NOMO-1 treated with dmso at 0.1 percent for 144 hours (cell line): ENCODE measurements at regions not wholly inside any gene's neighbourhood (a gene's known extent, or its start where the extent isn't known, plus 50 kb on each side); places are given as distances from the start of the nearest gene placed in this dataset.
"Not testable (repeated sequence)": the region's sequence is repeated elsewhere in the genome, so short reads cannot be mapped to it uniquely, and the experiment has no call there.

ENCODE experiments used
- DNase-seq: peaks from one replicate; lab custom pipeline; 2025; ENCODE audit not compliant: unreplicated experiment; lab: John Stamatoyannopoulos, UW

DNA sequence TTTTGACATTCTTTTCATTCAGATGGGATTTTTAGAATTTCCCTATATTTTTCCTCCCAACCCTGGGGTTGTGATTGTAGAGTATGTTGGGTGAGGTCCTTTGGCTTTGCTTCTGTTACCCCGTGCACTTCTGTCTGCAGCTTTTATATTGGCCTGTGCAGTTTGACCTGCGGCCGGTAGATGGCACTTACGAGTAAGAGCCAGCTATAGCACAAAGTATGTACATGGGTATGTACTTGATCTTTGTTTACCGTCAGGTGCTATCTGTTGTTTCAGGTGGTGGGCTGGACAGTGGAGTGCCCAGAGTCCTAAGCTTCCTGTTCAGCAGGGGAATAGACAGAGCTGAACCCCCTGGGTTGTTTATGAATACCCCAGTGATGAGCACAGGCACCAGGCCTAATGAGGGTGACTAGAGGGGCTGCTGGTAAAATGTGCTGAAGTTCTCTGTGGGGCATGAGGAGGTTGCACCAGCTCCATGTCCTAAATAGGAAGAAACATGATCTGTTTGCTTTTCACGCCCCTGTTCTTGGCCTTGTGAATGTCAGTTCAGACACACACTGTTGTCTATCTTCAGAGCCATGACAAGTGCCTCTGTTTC lies 58.9 kb upstream of the THUMPD2 start:
- peak; percentile 9 for DNase-seq

DNA sequence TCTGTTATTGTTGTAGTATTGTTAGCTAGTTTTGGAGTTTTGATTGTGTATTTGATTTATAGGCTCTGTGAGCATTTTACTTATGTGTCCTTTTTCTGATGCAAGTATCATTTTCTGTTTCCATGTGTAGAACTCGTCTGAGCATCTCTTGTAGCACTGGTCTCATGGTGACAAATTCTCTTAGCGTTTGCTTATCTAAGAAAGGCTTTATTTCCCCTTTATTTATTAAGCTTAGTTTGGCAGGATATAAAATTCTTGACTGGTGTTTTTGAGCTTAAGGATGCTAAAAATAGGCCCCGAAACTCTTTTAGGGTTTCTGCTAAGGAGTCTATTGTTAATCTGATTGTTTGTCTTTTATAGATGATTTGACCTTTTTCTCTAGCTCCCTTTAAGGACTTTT lies 57.6 kb upstream of the THUMPD2 start:
- no peak for DNase-seq

DNA sequence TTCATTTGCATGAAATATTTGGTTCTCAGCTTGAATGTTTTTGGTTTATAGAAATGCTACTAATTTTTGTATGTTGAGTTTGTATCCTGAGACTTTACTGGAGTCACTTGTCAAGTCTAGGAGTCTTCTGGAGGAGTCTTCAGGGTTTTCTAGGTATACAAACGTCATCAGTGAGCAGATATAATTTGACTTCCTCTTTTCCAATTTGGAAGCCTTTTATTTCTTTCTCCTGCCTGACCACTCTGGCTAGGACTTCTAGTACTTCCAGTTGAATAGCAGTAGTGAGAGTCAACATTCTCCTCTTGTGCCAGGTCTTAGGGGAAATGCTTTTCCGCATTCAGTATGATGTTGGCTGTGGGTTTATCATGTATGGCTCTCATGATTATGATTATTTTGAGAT lies 55.4 kb upstream of the THUMPD2 start:
- DNase-seq: no peak

DNA sequence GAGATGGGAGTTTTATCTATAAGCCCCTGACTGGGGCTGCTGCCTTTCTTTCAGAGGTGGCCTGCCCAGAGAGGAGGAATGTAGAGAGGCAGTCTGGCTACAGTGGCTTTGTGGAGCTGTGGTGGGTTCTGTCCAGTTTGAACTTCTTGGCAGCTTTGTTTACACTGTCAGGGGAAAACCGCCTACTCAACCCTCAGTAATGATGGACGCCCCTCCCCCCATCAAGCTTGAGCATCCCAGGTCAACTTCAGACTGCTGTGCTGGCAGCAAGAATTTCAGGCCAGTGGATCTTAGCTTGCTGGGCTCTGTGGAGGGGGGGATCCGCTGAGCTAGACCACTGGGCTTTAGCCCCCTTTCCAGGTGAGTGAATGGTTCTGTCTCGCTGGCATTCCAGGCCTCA lies 51.6 kb upstream of the THUMPD2 start:
- DNase-seq: not testable (repeated sequence)
